HG02763 (cell line): ENCODE measurements at regions not wholly inside any gene's neighbourhood (a gene's known extent, or its start where the extent isn't known, plus 50 kb on each side); places are given as distances from the start of the nearest gene placed in this dataset.

Experiments used
- ATAC-seq: cut with Tn5 transposase; IDR thresholded peaks from one replicate; pipeline ENCODE4 v1.9.1; 2021; ENCODE audit warnings: mild to moderate bottlenecking, moderate library complexity; ENCODE audit not compliant: unreplicated experiment

DNA sequence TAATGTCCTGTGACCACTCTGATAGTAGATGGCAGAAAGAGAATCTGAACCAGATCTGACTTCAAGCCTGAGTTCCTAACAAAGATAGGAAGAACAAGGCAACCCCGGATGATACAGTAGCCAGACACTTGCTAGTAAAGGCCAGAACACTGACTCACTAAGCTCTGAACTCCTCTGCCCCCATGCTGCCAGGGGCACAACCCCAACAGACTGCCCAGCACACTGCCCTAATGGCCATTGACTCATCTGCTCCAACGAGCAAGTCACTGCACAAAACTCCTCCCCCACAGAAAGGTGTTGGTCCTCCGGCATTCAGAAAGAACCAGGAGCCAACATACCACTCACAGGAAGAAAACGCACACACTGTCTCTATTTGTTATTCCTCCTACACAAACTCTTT, 179.6 kb upstream of the NUDT4 start:
- ATAC-seq: no peak

- ATAC-seq: no peak
These were observed 177.9 kb upstream of the NUDT4 start for GRCh38 chr12:93199831-93200236.

DNA sequence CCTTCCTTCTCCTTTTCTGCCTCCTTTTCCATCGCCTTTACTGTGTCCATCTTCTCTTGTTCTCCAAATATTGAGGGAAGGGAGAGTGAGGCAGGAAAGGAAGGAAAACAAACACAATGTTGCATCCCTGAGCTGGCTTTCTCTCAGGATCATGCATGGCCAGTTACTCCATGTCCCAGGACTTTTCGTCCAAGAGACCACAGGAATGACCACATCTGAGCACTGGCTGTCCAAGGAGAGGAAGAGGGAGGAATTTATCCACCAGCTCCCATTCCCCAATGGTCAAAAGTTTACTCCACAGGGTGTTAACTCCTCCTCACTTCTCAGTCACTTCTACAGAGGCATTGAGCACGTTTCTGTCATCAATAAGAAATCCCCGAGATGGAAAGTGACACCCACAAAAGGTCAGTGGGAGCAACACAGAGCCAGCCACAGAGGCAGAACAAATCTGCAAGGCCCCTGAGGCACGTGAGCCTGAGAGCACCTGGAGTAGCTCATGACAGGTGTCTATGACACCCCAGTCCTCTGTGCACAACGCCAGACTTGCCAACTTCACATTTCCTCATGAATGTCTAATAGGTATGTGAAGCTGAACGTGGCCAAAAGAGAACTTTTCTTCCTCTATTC, 177.3 kb upstream of the NUDT4 start:
- ATAC-seq: no peak

DNA sequence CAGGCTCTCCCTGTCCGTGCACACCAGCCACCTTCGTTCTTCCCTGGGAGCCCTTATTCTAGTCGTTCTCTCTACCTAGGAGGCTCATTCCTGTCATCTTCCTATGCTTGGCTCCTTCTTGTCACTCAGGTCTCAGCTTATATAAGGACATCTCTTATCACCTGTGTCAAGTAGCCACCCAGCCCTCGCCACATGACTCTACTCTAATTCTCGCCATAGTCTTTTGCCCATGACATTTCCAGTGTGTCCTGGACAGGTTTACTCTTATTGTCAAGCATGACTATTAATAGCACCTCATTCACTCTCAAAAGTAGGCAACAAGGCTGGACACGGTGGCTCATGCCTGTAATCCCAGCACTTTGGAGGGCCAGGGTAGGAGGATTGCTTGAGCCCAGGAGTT, 175.7 kb upstream of the NUDT4 start:
- ATAC-seq: no peak

- no peak for ATAC-seq
These were observed 175.0 kb upstream of the NUDT4 start for GRCh38 chr12:93202688-93203087.

- no peak for ATAC-seq
These were observed 174.4 kb upstream of the NUDT4 start for GRCh38 chr12:93203361-93203760.

DNA sequence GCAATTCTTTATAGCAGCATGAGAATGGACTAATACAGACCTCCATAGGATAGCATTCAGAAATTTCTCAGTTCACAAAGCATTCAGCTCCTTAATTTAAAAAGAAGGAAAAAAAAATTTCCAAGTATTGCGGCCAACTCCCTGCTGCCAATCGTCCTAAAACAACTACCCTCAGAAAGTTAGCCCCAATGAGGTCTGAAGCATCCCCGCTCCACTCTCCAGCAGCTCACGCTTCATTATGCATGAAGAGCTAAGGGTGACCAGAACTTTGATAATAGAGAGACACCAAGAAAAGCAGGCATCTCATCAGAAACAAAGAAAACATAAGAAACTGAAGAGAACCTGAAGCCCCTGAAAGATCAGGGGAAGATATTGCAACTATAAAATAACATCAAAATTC, 172.8 kb upstream of the NUDT4 start:
- ATAC-seq: no peak

DNA sequence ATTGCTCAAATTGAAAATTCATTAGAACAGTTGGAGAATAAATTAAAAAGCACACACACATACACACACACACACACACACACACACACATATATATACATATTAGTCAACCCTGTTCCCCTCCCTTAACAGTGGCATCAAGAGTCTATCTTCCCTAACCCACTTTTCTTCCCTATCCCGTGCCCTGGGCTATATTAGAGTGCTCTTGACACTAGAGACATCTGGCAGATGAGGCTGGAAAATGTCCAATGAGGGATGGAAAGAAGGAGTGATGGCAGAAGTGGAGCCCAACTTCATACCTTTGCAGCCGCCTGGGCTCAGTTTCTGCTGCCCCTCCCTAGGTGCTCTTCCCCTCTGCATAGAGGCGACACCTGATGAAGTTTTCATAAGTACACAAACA, 172.4 kb upstream of the NUDT4 start:
- no peak for ATAC-seq

DNA sequence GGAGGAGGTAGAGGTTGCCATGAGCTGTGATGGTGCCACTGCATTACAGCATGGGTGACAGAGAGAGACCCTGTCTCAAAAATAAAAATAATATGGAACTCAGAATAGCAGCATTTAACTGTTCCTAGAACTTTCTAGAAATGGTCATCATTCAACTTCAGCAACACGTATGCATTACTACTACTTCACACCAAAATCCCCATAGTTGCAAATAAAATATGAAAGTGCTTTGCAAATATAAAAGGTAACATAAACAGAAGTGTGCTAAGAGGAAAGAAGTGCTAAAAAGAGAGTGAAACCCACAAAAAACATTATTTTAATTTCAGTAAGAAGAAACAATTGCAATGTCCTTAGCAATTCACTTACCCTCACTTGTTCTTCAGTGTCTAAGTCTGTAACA, 169.7 kb upstream of the NUDT4 start:
- ATAC-seq: no peak

DNA sequence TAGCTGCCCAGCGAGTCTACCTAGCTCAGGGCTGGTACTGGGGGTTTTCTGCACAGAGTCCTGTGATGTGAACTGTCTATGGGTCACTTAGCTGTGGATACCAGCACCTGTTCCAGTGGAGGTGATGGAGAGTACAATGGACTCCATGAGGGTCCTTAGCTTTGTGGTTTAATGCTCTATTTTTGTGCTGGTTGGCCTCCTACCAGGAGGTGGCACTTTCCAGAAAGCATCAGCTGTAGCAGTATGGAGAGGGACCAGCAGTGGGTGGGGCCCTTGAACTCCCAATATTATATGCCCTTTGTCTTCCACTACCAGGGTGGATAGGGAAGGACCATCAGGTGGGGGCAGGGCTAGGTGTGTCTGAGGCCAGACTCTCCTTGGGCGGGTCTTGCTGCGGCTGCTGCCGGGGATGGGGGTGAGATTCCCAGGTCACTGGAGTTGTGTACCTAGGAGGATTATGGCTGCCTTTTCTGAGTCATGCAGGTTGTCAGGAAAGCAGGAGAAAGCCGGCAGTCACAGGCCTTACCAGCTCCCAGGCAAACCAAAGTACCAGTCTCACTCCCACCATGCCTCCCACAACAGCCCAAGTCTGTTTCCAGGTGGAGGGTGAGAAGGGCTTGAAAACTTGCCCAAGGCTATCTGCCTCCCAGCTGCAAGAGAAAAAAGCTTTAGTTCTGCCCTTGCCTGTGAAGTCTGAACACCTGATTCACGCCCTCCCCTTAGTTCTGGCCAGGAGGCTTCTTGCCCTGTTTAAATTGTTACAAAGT, 163.0 kb upstream of the NUDT4 start:
- ATAC-seq: no peak

DNA sequence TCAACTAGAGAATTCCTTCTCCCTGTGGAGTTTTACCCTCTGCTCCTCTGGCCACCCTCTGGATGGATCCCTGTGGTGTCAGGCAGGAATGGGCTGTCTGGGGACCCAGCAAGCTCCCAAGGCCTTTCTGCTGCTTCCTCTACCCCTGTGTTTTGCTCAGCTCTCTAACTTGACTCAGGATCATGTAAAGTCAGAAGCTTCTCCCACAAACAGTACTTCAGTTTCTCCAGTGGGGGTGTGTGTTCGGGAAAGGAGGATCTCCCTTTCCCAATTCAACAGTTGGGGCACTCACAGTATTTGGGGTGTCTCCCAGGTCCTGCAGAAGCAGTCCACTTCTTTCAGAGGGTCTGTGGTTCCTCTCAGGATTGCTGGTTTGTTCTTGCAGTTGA, 162.4 kb upstream of the NUDT4 start:
- ATAC-seq: no peak

GRCh38 chr12:93219947-93220346, 157.8 kb upstream of the NUDT4 start:
- ATAC-seq: no peak

DNA sequence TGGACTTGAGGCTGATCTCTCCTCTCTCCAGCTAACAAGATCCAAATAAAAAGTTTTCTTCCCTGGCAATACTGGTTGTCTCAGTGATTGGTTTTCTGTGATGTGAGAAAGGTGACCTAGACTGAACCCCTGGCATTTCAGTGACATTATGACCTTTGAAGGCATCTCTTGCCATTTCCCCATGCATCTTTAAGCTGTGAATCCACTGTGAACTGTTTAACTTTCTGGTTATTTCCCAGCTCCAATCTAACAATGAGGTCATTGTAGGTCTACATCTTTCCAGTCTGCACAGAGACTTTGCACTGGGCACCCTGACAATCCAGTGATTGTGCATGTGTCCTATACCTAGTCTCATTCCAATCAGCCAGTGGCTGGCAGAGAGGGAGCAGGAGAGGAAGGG, 155.9 kb upstream of the NUDT4 start:
- no peak for ATAC-seq

- no peak for ATAC-seq
These were observed 154.0 kb upstream of the NUDT4 start for GRCh38 chr12:93223440-93224426.

GRCh38 chr12:93225094-93225493, 152.6 kb upstream of the NUDT4 start:
- no peak for ATAC-seq

GRCh38 chr12:93226361-93226760, 151.4 kb upstream of the NUDT4 start:
- ATAC-seq: no peak

GRCh38 chr12:93229494-93230325, 148.0 kb upstream of the NUDT4 start:
- no peak for ATAC-seq

GRCh38 chr12:93230326-93230720, 147.4 kb upstream of the NUDT4 start:
- ATAC-seq: no peak

DNA sequence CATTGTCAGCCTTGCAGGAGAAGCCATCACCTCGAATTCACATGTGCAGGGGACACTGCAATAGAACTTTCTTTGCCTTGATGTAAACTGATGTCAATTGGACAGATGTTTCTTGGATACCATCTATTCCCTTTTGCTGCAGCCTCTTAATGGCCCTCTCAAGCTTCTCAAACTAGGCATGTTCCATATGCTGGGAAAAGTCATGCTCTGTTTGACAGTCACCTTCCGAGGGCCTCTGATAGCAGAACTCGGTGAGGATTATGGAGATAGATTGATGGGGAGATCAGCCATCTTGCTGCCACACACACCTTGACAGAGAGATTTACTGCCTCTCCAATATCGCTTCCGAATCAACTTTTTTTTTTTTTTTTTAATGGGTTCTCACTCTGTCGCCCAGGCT, 145.8 kb upstream of the NUDT4 start:
- ATAC-seq: no peak

- ATAC-seq: no peak
These were observed 143.1 kb upstream of the NUDT4 start for GRCh38 chr12:93234641-93235040.

- ATAC-seq: no peak
These were observed 141.8 kb upstream of the NUDT4 start for GRCh38 chr12:93235881-93236280.
